ENCODE measurements at regions not wholly inside any gene's neighbourhood (a gene's known extent, or its start where the extent isn't known, plus 50 kb on each side); places are given as distances from the start of the nearest gene placed in this dataset.

DNA sequence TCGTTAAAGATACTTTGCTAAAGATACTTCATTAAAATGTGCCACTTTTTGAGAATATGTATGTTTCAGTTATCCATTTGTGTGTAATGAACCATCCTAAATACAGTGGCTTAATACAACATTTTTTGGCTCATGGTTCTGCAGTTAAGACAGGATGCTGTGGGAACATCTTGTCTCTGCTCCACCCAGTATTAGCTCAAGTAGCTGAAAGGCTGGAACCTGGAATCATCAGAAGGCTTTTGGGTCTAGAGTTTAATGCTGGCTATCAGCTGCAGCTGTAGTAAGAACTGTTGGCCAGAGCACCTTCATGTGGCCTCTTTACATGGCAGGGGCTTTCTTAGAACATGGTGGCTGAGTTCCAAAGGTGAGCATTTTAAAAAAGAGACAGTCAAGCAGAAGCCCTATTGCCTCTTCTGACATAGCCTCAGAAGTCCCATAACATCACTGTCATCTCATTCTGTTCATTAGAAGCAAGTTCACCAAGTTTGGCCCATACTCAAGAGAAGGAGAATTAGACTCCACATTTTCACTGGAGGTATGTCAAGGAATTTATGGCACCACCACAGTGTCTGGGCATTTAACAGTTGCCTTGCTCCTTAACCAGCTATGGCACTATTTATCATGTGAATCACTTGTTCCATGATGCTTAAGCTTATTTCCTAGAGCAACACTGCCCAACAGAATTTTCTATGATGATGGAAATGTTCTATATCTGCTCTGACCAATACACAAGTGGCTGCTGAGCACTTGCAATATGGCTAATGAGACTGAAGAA, 70.4 kb upstream of the PDZRN3 start:
- TF ChIP-seq POLR2AphosphoS5 (IDR thresholded peaks at IDR 0.05; ENCODE audit: low read depth, low read length) (no peak), SIN3A (IDR thresholded peaks at IDR 0.05; ENCODE audit: borderline replicate concordance, insufficient read depth, low read length) (no peak), FOXP2 (optimal IDR thresholded peaks at IDR 0.05; ENCODE audit: borderline replicate concordance, extremely low read depth, extremely low read length, insufficient read depth) (no peak), TAF1 (IDR thresholded peaks at IDR 0.05; ENCODE audit: borderline replicate concordance, insufficient read depth, low read length) (no peak)
- TF ChIP-seq, protein P1, sequence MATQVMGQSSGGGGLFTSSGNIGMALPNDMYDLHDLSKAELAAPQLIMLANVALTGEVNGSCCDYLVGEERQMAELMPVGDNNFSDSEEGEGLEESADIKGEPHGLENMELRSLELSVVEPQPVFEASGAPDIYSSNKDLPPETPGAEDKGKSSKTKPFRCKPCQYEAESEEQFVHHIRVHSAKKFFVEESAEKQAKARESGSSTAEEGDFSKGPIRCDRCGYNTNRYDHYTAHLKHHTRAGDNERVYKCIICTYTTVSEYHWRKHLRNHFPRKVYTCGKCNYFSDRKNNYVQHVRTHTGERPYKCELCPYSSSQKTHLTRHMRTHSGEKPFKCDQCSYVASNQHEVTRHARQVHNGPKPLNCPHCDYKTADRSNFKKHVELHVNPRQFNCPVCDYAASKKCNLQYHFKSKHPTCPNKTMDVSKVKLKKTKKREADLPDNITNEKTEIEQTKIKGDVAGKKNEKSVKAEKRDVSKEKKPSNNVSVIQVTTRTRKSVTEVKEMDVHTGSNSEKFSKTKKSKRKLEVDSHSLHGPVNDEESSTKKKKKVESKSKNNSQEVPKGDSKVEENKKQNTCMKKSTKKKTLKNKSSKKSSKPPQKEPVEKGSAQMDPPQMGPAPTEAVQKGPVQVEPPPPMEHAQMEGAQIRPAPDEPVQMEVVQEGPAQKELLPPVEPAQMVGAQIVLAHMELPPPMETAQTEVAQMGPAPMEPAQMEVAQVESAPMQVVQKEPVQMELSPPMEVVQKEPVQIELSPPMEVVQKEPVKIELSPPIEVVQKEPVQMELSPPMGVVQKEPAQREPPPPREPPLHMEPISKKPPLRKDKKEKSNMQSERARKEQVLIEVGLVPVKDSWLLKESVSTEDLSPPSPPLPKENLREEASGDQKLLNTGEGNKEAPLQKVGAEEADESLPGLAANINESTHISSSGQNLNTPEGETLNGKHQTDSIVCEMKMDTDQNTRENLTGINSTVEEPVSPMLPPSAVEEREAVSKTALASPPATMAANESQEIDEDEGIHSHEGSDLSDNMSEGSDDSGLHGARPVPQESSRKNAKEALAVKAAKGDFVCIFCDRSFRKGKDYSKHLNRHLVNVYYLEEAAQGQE (IDR thresholded peaks at IDR 0.05; ENCODE audit: insufficient read depth in 1 of 2, low read depth in 2 of 2, low read length in 2 of 2) = no peak

All from PFSK-1 (cell line).